Fibroblast of lung (primary cell): ENCODE measurements at regions not wholly inside any gene's neighbourhood (a gene's known extent, or its start where the extent isn't known, plus 50 kb on each side); places are given as distances from the start of the nearest gene placed in this dataset.

Experiments used
- CTCF ChIP-seq, 2 donors: IDR thresholded peaks in 1 of 2; conservative IDR thresholded peaks in 1 of 2; 1 replicate in 1 of 2; 2 replicates in 1 of 2; pipeline ENCODE4 v1.5.1; 2011 to 2012; ENCODE audit warnings: low read length in 2 of 2, control low read depth in 1 of 2, inconsistent platforms in 1 of 2, low read depth in 1 of 2, mild to moderate bottlenecking in 1 of 2
- EZH2 ChIP-seq: IDR thresholded peaks from 2 replicates; pipeline ENCODE4 v1.5.1; 2012; ENCODE audit warnings: low read length, control low read depth, mild to moderate bottlenecking; ENCODE audit errors: missing control alignments

DNA sequence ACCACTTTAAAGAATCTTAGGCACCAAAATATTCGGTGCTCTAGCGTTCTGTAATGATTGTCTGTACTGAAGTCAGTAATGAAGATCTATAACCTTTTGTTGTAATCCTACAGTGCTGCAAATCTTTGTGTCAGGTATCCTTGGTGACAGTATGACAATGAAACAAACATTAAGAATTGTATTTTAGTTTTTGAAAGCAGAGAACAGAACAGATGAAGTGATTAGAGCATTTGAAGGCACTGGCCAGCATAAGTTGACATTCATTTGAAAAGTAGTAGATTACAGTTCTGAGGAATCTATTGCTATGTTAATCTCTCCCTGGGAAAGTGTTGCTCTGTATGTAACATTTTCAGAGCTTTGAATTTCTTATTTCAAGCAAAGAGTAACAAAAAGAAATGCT lies 451.2 kb downstream of the NUP35 start:
- no peak for TF ChIP-seq CTCF (conservative IDR thresholded peaks at IDR 0.05 in 1 of 2, IDR thresholded peaks at IDR 0.05 in 1 of 2; ENCODE audit: low read depth in 1 of 2, low read length in 2 of 2)
- no peak for TF ChIP-seq EZH2
